Esophagus squamous epithelium (tissue), 5 donors: ENCODE measurements at regions not wholly inside any gene's neighbourhood (a gene's known extent, or its start where the extent isn't known, plus 50 kb on each side); places are given as distances from the start of the nearest gene placed in this dataset.

ENCODE experiments used
- DNase-seq: peaks from one replicate; lab custom pipeline; 2025; lab: John Stamatoyannopoulos, UW
- H3K27ac ChIP-seq, 4 donors: fragments of 200-600 bp; sonication (generic); one replicate each; pipeline ENCODE4 v1.5.1; 2016 to 2019; ENCODE audit warnings: mild to moderate bottlenecking in 1 of 4
- H3K27me3 ChIP-seq, 4 donors: fragments of 200-600 bp; sonication (generic); 1 replicate in 3 of 4; 2 replicates in 1 of 4; pipeline versions ENCODE4 v1.5.1 to v1.6.0; 2017 to 2021; ENCODE audit warnings: antibody characterized with exemption in 1 of 4
- H3K36me3 ChIP-seq, 3 donors: fragments of 200-600 bp; sonication (generic); one replicate each; pipeline ENCODE4 v1.5.1; 2016 to 2019
- H3K4me1 ChIP-seq, 3 donors: fragments of 200-600 bp; sonication (generic); one replicate each; pipeline ENCODE4 v1.5.1; 2017 to 2019
- H3K4me3 ChIP-seq, 4 donors: fragments of 200-600 bp; sonication (generic); 1 replicate in 3 of 4; 2 replicates in 1 of 4; pipeline ENCODE4 v1.5.1; 2016 to 2019; ENCODE audit warnings: mild to moderate bottlenecking in 2 of 4, moderate library complexity in 1 of 4
- H3K9me3 ChIP-seq, 3 donors: fragments of 200-600 bp; sonication (generic); one replicate each; pipeline ENCODE4 v1.5.1; 2016 to 2019
- POLR2A ChIP-seq, 4 donors: fragments of 450-650 bp; IDR thresholded peaks; one replicate each; pipeline ENCODE4 v1.6.1; 2017; ENCODE audit warnings: antibody characterized with exemption in 4 of 4, mild to moderate bottlenecking in 4 of 4, moderate library complexity in 3 of 4
- WGBS, 2 donors: methylation state at CpG; one replicate each; pipeline ENCODE4 v1.1.5; 2018; 5-methylcytosine and 5-hydroxymethylcytosine counted together
- intact Hi-C: fragments of 100-400 bp; cut with DNase I; formaldehyde crosslinking; loops from one replicate; pipeline ENCODE4 v1.15.0; 2022
- TF ChIP-seq, protein P1 (sequence below), 6 experiments: fragments of 450-650 bp in 4 of 6; fragments of 200-600 bp in 2 of 6; sonication (generic) in 2 of 6; IDR thresholded peaks; one replicate each; pipeline ENCODE4 v1.5.1; 2016 to 2019; ENCODE audit warnings: antibody characterized with exemption in 6 of 6, mild to moderate bottlenecking in 4 of 6, moderate library complexity in 4 of 6
- donor health status: DM: yes; HTN: yes; CAD: no.

DNA sequence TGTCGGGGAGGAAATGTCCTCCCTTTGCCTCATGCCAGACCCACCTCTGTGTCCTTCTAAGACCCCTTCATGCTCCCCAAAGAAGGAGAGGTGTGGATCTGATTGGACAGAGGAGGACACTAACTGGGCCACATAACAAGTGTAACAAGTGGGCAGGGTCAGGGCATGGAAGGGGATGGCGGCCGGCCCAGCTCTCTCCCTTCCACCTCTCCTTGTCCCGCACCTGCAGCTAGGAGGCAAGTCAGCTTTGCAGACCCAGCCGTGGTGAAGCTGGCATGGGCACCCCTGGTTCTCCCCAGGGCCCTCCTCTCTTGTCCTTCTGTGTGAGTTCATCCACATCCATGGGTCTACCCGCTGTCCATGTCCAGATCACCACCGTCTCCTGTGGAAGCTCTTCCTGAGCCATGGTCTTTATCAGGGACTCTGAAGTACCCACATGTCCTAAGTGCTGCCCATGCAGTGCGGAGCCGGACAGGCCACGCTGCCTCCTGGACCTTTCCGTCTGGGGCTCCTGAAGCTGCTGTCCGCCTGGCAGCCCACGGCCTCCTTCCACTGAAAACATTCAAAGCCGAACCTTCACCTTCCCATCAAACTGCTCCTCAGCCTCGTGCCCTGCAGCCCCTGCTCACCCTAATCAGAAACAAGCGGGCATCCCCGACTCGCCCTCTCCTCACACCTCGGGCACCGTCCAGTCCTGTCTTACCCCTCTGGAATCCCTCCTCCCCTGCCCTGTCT, 460.5 kb downstream of the PTPRU start:
- no peak for DNase-seq
- Histone ChIP-seq H3K4me3 (no peak overlapping the region), H3K9me3 (no peaks in the 10 kb centered on the region), H3K27me3 (peaks cover 0 to 66% (median 0%) of the 10 kb centered on the region in 4 donors), H3K36me3 (no peaks in the 10 kb centered on the region), H3K4me1 (no peaks in the 10 kb centered on the region), H3K27ac (no peak overlapping the region)
- WGBS, 2 donors, result 79 to 82% methylated on average over 18 of the region's 20 CpGs
- no peak for TF ChIP-seq POLR2A (IDR thresholded peaks at IDR 0.05)
- TF ChIP-seq, protein P1, sequence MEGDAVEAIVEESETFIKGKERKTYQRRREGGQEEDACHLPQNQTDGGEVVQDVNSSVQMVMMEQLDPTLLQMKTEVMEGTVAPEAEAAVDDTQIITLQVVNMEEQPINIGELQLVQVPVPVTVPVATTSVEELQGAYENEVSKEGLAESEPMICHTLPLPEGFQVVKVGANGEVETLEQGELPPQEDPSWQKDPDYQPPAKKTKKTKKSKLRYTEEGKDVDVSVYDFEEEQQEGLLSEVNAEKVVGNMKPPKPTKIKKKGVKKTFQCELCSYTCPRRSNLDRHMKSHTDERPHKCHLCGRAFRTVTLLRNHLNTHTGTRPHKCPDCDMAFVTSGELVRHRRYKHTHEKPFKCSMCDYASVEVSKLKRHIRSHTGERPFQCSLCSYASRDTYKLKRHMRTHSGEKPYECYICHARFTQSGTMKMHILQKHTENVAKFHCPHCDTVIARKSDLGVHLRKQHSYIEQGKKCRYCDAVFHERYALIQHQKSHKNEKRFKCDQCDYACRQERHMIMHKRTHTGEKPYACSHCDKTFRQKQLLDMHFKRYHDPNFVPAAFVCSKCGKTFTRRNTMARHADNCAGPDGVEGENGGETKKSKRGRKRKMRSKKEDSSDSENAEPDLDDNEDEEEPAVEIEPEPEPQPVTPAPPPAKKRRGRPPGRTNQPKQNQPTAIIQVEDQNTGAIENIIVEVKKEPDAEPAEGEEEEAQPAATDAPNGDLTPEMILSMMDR (IDR thresholded peaks at IDR 0.05), result no peak
- intact Hi-C loops, result no loop called here

DNA sequence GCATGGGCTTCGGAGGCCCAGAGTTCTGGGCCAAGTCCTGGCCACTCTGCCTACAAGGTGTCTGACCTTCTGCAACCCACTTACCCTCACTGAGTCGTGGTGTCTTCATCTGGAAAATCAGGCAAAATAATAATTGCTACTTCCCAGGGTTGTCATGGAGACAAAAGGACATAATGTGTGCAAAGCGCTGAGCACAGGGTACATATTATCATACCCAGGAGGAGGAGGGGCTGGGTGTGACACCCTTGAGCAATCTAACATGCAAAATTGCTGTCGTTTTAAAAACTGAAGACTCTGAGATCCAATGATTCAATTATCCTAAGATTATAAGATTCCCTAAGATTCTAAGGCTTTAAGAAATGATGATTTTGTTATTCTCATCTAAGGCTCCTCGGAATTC, 459.5 kb downstream of the PTPRU start:
- H3K27me3 ChIP-seq, result peaks cover 0 to 69% (median 0%) of the 10 kb centered on the region in 4 donors
- intact Hi-C loops, result no loop called here
- no peak overlapping the region for H3K4me3 ChIP-seq
- WGBS, 2 donors, result 63 to 75% methylated on average over 5 of the region's 5 CpGs
- H3K4me1 ChIP-seq, result no peaks in the 10 kb centered on the region
- H3K36me3 ChIP-seq, result no peaks in the 10 kb centered on the region
- no peak overlapping the region for H3K27ac ChIP-seq
- no peak for DNase-seq
- no peaks in the 10 kb centered on the region for H3K9me3 ChIP-seq
- TF ChIP-seq POLR2A (IDR thresholded peaks at IDR 0.05), result no peak
- TF ChIP-seq, protein P1 (IDR thresholded peaks at IDR 0.05), result no peak

DNA sequence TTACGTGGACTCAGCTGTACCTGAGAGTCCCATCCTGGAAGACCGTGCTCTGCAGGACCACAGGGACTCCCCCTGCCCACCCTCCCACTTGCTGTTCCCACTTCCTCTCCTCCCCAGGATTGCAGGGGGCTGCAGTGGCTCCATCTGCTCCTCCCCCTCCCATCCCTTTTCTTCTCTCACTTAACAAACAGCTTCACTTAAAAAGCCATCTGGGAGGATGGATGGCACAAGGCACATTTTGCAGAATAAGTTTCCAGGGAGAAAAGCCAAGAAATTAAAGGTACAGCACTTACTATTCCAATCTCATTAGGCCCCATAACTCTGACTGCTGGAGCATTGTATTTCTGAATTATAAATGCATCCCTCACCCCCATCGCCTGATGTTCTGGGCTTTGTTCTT, 458.7 kb downstream of the PTPRU start:
- 58 to 59% methylated on average over 1 to 3 of the region's 3 CpGs for WGBS, 2 donors
- no peaks in the 10 kb centered on the region for H3K4me1 ChIP-seq
- no peak overlapping the region for H3K4me3 ChIP-seq
- H3K27ac ChIP-seq, result no peak overlapping the region
- no peaks in the 10 kb centered on the region for H3K9me3 ChIP-seq
- intact Hi-C loops, result no loop called here
- DNase-seq, result no peak
- H3K36me3 ChIP-seq, result no peaks in the 10 kb centered on the region
- peaks cover 0 to 77% (median 0%) of the 10 kb centered on the region in 4 donors for H3K27me3 ChIP-seq
- no peak for TF ChIP-seq POLR2A (IDR thresholded peaks at IDR 0.05)
- TF ChIP-seq, protein P1 (IDR thresholded peaks at IDR 0.05), result no peak

DNA sequence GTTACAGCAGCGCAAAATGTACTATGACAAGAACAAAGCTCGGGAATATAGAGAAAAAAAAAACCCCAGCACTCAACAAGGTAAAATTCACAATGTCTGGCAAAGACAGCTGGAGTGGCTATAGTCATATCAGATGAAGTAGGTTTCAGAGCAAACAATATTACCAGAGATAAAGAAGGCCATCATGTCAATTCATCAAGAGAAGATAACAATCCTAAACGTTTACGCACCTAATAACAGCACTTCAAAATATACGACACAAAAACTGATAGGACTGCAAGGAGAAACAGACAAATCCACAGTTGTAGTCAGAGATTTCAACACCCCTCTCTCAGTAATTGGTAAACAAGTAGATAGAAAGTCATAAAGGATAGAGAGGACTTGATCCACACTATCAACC, 455.2 kb downstream of the PTPRU start:
- intact Hi-C loops, result no loop called here
- Histone ChIP-seq H3K4me1 (no peaks in the 10 kb centered on the region), H3K9me3 (no peaks in the 10 kb centered on the region), H3K27me3 (peaks cover 0 to 80% (median 0%) of the 10 kb centered on the region in 4 donors), H3K27ac (no peak overlapping the region), H3K36me3 (no peaks in the 10 kb centered on the region), H3K4me3 (no peak overlapping the region)
- DNase-seq, result no peak
- TF ChIP-seq POLR2A (IDR thresholded peaks at IDR 0.05), result no peak
- TF ChIP-seq, protein P1 (IDR thresholded peaks at IDR 0.05), result no peak
- 72 to 79% methylated on average over 5 of the region's 5 CpGs for WGBS, 2 donors

DNA sequence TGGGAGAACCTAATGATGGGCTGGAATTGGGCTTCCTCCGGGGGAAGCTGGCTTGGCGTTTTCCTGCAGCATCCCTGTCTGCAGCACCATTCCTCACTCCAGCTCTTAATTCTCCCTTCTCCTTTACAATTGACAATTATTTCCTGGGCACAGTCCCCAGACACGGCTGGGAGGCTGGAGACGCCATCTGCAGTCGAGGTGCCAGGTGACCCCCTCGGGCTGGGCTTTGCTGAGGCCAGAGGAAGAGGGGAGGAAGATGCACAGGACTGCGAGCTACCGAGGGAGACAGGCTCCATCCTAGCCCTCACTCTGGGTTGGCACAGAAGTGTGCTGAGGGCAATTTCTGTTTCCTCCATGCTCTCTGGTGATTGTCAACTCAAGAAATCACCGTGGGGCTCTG, 453.8 kb downstream of the PTPRU start:
- Histone ChIP-seq H3K36me3 (no peaks in the 10 kb centered on the region), H3K27me3 (peaks cover 0 to 89% (median 0%) of the 10 kb centered on the region in 4 donors), H3K9me3 (no peaks in the 10 kb centered on the region), H3K4me1 (no peaks in the 10 kb centered on the region), H3K4me3 (no peak overlapping the region), H3K27ac (no peak overlapping the region)
- intact Hi-C loops, result no loop called here
- 69 to 75% methylated on average over 2 to 4 of the region's 9 CpGs for WGBS, 2 donors
- no peak for TF ChIP-seq POLR2A (IDR thresholded peaks at IDR 0.05)
- no peak for DNase-seq
